WERI-Rb-1 (cell line): ENCODE measurements at regions not wholly inside any gene's neighbourhood (a gene's known extent, or its start where the extent isn't known, plus 50 kb on each side); places are given as distances from the start of the nearest gene placed in this dataset.

Experiments used
- DNase-seq: peaks from one replicate; pipeline ENCODE4 v3.0.0-alpha.2; 2020
- H3K27ac ChIP-seq: fragments of 250-450 bp; sonication (Bioruptor Pico); 2 replicates; pipeline ENCODE4 v1.5.1; 2020; ENCODE audit warnings: mild to moderate bottlenecking, moderate library complexity
- H3K27me3 ChIP-seq: fragments of 250-450 bp; sonication (Bioruptor Pico); 2 replicates; pipeline ENCODE4 v1.5.1; 2021; ENCODE audit warnings: mild to moderate bottlenecking, low read depth, moderate library complexity; ENCODE audit not compliant: insufficient read depth, severe bottlenecking
- H3K36me3 ChIP-seq: fragments of 250-450 bp; sonication (Bioruptor Pico); 2 replicates; pipeline ENCODE4 v1.5.1; 2020; ENCODE audit warnings: mild to moderate bottlenecking, moderate library complexity
- H3K4me3 ChIP-seq: 2 replicates; pipeline ENCODE4 v1.5.1; 2011; ENCODE audit warnings: low read depth, mild to moderate bottlenecking, control low read depth, low read length
- H3K9me3 ChIP-seq: fragments of 250-450 bp; sonication (Bioruptor Pico); 2 replicates; pipeline ENCODE4 v1.5.1; 2021; ENCODE audit warnings: mild to moderate bottlenecking, moderate library complexity; ENCODE audit not compliant: severe bottlenecking
- TF ChIP-seq, protein P1 (sequence below): IDR thresholded peaks from 2 replicates; pipeline ENCODE4 v1.5.1; 2011; ENCODE audit warnings: low read depth, mild to moderate bottlenecking, control low read depth, inconsistent platforms, low read length

DNA sequence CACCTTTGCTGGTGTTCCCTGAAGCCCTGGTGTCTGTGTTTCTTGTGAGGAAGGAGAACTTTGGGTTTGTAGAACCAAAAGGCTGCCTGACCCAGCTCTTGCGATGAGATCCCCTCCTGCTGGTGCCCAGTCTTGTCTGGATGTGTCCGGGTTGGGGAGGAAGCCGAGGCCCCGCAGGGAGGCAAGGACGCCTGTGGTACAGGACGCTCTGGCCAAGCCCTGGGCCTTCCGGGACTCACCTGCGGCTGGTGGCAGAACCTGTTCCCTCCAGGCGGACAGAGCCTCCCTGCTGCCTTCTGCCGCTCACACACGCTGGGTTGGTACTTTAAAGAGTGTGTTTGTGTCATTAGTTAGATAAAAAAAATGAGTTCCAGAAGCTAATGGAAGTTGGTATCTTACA lies 616.2 kb downstream of the GALR1 start:
- H3K4me3 ChIP-seq = no peak overlapping the region
- TF ChIP-seq, protein P1, sequence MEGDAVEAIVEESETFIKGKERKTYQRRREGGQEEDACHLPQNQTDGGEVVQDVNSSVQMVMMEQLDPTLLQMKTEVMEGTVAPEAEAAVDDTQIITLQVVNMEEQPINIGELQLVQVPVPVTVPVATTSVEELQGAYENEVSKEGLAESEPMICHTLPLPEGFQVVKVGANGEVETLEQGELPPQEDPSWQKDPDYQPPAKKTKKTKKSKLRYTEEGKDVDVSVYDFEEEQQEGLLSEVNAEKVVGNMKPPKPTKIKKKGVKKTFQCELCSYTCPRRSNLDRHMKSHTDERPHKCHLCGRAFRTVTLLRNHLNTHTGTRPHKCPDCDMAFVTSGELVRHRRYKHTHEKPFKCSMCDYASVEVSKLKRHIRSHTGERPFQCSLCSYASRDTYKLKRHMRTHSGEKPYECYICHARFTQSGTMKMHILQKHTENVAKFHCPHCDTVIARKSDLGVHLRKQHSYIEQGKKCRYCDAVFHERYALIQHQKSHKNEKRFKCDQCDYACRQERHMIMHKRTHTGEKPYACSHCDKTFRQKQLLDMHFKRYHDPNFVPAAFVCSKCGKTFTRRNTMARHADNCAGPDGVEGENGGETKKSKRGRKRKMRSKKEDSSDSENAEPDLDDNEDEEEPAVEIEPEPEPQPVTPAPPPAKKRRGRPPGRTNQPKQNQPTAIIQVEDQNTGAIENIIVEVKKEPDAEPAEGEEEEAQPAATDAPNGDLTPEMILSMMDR = no peak
- no peak overlapping the region for H3K27ac ChIP-seq
- DNase-seq = no peak
- no peaks in the 10 kb centered on the region for H3K36me3 ChIP-seq
- H3K27me3 ChIP-seq = no peaks in the 10 kb centered on the region
- H3K9me3 ChIP-seq = peaks cover 2% of the 10 kb centered on the region

DNA sequence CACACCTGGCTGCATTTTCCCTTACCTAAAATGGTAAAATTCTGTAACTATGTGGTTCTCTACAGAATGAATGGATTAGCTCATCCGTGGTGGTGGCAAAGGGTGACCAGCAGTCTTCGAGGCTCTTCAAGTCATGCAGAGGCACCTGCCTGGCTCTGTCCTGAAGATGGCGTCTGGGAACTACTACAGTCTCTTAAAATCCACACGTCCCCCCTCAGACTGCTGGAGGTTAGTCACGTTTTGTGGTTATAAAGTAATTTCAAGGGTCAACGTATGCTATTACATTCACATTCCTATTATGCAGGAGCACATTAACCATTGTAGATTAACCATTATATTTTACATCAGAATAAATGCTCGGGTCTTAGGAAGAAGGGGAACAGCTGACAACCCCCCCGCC lies 616.7 kb downstream of the GALR1 start:
- TF ChIP-seq, protein P1 = 0 out of 2 replicates have a peak, but pooled peaks have one; percentile 19
- Histone ChIP-seq H3K36me3 (no peaks in the 10 kb centered on the region), H3K4me3 (no peak overlapping the region), H3K27ac (no peak overlapping the region), H3K9me3 (peaks cover 2% of the 10 kb centered on the region), H3K27me3 (no peaks in the 10 kb centered on the region)
- no peak for DNase-seq

DNA sequence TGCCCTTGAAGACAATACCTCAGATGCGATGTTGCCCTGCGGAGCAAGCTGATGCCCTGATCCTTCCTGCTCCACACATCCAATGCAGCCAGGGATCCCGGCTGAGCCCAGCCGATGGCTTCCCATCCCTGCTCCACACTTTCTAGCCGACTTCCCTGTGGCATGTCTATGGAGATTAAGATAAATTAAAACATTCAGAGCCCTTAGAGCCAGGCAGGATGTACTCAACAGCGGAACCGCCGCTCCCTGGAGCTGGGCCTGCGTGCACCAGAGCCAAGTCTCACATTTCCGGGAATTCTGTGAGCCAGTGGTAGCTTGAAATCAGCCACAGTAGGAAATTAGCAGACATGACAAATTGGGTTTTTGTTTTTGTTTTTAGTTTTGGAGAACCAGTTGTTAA lies 620.6 kb downstream of the GALR1 start:
- Histone ChIP-seq H3K4me3 (no peak overlapping the region), H3K27ac (no peak overlapping the region), H3K36me3 (no peaks in the 10 kb centered on the region), H3K27me3 (no peaks in the 10 kb centered on the region), H3K9me3 (peaks cover 2% of the 10 kb centered on the region)
- no peak for DNase-seq
- TF ChIP-seq, protein P1 = no peak

DNA sequence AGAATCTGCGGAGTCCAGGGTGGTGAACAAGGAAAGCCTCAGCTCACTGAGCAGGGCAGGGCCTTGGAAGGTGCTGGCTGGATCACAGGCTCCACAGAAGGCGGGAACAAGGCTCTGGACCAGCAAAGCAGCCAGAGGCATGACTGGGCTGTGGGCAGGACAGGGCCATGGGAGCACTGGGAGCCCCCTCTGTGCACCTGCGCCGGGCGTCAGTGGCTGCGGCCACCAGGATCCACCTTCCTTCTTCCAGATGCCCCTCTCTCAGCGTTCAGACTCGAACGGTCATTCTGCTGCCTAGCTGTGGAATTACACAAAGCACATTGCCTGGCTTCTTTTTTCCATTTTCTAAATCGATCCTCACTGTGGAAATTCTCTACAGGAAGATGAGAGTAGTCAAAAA lies 621.2 kb downstream of the GALR1 start:
- H3K4me3 ChIP-seq = no peak overlapping the region
- no peak overlapping the region for H3K27ac ChIP-seq
- no peaks in the 10 kb centered on the region for H3K27me3 ChIP-seq
- H3K36me3 ChIP-seq = no peaks in the 10 kb centered on the region
- H3K9me3 ChIP-seq = peaks cover 2% of the 10 kb centered on the region
- DNase-seq = no peak
- TF ChIP-seq, protein P1 = no peak

DNA sequence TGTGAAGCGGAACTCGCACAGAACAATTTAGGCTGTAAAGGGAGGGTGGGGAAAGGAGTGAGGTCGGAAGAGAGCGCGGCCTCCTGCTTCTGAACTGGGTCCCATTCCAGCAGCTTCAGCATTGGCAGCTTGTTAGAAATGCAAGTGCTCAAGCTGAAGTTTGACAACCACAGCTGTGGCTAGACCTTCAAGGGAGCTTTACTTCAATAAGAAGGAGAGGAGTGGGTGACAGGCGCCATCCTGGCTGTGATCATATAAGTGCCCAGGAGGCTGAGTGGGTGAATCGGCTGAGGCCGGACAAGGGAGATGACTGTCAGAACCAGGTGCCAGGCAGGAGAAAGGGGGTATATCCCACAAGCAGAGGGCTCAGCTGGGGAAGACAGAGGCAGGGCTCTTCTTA lies 622.5 kb downstream of the GALR1 start:
- TF ChIP-seq, protein P1 = no peak
- Histone ChIP-seq H3K9me3 (peaks cover 2% of the 10 kb centered on the region), H3K36me3 (no peaks in the 10 kb centered on the region), H3K27ac (no peak overlapping the region), H3K27me3 (no peaks in the 10 kb centered on the region), H3K4me3 (no peak overlapping the region)
- no peak for DNase-seq

DNA sequence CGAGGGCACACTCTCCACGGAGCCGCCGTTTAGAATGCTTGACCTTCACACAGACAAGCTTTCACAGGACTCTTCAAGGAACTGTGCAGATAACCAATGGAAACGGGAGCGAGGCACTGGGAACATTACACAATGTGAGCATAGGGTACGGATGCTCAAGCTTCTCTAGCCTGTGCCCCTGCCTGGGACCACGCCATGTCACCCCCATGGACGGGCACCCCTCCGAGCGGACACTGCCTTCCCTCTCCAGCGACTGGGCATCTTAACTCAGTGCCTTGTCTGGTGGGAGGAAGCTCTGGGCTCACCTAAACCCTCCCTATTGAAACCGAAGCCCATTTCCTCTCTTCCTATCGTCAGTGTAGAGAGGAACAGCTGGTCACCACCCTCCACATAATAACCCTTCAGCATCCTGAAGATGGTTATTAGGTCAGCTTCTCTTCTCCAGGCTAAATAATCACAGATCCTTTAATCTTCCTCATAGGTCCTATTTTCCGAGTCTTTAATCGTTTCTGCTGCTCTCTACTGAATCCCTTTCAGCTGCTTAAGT lies 626.7 kb downstream of the GALR1 start:
- peak; percentile 60 for DNase-seq
- Histone ChIP-seq H3K9me3 (no peaks in the 10 kb centered on the region), H3K4me3 (0 out of 2 replicates have a peak overlapping the region, but pooled peaks have one; percentile 2), H3K36me3 (no peaks in the 10 kb centered on the region), H3K27ac (peak overlapping the region; percentile 21), H3K27me3 (no peaks in the 10 kb centered on the region)
- TF ChIP-seq, protein P1 = no peak
